ENCODE measurements at regions not wholly inside any gene's neighbourhood (a gene's known extent, or its start where the extent isn't known, plus 50 kb on each side); places are given as distances from the start of the nearest gene placed in this dataset.

DNA sequence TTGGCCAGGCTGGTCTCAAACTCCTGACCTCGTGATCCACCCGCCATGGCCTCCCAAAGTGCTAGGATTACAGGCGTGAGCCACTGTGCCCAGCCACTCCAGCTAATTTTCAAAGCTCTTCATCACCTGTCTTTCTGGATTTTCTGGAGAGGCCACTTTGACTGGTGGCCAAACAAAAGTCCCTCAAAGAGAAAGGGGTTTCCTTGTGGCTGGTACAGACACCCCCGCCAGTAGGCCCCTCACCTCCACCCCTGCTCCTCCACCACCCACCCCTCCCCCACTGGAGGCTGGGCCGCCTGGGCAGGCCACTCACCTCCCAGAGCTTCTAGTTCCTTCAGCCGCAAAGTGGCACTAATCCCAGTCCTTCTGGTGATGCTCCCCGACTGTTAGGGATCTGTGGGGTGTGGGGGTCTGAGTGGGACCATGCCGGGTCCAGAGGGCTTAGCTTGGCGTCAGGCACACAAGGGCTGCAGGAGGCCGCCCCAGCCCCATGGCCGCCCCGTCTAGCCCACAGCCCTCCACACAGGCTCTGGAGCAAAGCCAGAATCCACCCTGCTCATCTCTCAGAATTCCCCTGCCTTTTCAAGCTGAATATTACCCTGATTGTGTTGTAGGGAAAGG lies 182.0 kb upstream of the IER5L start:
- DNase-seq (ENCODE audit: low read depth, low spot score), result no peak

DNA sequence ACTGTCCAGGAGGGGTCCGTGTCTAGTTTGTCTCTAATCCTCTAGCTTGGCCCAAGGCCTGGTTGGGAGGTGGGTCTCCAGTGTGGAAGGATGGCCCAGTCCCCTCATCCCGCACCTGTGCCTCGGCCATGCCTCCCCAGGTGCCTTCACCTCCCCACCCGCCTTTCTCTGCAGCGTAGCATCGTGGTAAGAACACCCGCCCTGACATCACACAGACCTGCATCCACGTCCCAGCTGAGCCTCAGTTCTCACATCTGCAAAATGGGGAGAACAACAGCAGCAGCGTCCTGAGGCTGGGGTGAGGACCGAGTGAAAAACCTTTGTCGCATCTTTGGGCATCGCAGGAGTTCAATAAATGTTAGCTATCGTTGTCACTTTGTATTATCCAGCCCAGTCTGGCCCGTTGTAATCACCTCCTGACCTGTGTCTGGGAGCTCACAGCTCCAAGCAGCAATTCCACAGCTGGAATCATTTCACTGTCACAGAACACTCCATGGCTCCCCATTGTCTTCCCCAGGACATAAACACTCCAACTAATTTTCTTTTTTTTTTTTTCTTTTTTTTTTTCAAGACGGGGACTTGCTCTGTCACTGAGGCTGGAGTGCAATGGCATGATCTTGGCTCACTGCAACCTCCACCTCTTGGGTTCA lies 181.2 kb upstream of the IER5L start:
- DNase-seq (ENCODE audit: low read depth, low spot score), result no peak

DNA sequence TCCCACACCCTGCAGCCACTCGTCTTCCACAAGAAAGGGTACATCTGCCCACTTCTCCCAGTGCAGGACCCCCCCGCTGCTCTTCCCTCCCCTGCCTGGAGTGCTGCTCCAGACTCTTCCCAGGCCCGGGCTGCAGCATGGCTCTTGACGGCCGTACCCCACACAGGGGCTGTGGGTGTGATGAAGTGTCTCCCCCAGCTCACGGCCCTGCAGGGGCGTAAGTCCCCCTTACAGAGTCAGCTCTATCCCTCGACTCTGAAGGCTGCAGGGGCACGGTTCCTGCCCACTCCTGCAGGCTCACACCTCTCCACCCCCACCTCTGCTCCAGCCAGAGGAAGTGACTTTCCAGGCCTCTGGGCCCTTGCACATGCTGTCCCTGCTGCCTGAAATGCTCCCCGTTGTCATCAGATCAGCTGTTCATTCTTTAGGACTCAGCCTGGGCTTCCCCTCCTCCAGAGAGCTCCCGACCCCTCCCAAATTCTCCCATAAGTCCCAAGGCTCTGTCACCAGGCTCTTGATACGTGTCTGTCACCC lies 180.6 kb upstream of the IER5L start:
- no peak for DNase-seq (ENCODE audit: low read depth, low spot score)

DNA sequence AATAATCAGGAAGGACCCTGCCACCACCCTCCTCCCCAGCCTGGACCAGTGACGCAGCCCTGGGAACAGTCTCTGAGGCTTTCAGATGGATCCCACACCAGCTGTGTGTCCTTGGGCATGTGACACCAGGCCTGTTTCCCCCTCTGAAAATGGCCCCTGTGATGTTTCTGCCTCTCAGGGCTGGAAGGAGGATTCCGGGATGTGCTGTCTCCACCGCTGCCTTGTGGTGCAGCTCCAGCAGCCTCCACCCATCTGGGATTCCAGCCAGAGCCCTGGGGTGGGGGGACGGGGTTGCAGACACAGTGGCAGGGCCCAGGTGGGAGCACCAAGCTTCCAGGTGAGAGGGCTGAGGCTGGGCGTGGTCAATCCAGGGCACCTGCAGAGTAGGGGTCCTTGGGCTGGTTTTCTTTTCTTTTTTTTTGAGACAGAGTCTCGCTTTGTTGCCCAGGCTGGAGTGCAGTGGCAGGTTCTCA lies 179.7 kb upstream of the IER5L start:
- no peak for DNase-seq (ENCODE audit: low read depth, low spot score)

DNA sequence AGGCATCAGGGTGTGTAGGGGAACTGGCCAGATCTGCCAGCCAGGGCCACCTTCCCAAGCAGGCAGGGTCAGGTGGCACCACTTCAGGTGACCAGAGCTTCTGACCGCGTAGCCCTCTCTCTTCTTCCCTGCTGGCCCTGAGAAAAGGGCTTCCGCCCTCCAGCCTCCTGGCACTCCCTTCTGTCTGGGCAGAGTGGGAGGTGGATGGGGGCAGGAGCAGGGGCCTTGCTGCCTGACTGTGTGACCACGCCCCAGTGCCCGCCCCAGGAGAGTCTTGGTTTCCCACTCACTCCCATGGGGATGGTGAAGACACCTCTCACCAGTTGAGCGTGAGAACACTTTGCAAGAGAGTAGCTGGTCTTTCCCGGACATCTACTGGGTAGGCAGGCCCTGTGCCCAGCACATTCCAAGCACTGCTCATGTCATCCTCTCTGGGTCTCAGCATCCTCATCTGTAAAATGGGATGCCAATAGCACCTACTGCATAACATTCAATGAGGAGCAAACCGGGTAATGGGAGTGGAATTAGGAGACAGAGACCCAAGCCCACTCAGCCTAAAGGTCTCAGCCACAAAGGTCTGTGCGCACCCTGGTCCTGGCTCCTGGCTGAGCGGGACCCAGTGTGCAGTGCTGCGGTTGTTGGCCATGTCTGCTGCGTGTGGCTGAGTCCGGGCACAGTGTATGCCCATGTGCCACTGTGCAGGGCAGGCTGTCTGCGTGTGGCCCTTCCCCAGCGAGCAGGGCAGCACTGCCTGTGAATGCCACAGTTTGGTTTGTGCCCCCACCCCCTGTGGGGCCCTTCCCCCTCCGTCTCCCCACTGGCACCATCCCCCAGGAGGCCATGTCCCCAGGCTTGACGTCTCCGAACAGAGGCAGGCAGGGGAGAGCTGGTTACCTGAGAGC lies 179.1 kb upstream of the IER5L start:
- DNase-seq (ENCODE audit: low read depth, low spot score), result no peak

DNA sequence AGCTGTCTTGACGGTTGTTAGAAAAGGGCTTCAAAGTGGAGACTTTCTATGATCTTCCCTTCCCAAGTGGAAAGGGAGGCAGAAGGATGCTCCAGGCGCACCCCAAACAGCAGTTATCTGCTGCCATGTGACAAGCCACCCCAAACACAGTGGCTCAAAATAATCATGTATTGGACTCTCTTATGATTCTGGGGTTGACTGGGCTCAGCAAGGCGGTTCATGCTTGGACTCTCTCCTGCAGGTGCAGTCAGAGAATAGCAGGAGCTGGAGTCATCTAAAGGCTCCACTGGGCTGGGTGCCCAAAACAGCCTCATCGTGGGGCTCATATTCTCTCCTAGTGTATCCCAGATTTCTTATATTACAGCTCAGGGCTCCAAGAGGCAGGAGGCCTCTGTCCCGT lies 177.6 kb upstream of the IER5L start:
- no peak for DNase-seq (ENCODE audit: low read depth, low spot score)

DNA sequence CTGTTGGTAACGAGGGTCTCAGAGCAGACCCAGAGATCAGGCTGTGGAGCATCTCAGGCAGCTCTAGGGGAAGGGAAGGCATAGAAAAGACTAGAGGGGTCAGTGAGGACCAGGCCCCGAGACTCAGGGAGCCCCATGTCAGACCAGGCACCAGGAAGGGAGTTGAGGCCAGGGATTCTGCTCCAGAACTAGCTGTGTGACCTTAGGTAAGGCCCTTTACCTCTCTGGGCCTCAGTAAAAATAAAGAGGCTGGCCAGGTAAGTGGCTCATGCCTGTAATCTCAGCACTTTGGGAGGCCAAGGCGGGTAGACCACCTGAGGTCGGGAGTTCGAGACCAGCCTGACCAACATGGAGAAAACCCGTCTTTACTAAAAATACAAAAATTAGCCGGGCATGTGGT lies 176.4 kb upstream of the IER5L start:
- no peak for DNase-seq (ENCODE audit: low read depth, low spot score)

DNA sequence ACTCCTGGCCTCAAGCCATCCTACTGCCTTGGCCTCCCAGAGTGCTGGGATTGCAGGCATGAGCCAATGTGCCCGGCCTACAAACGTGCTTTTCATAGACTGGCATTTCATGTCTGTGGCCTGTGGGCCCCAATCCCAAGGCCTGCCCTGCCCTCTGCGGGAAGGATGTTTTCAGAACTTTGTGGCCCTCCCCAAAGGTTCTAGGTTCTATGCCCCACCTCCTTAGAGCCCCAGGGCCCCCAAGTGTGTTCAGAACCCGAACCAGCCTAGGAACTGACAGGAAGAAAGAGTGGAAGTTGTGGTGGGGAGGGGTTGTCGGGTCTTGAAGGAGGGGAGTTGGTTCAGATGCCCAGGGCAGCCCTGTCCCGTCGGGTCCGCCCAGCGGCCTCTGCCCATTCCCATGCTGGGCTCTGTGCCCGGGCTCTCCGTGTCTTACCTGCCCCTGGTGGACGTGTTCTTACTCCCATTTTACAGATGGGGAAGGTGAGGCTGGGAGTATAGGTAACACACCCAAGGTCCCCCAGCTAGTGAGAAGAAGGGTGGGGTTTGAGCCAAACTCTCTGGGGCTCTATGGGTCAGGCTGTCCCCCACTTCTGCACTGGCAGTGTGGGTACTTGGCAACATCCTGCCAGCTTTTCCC lies 175.8 kb upstream of the IER5L start:
- DNase-seq (ENCODE audit: low read depth, low spot score), result no peak

DNA sequence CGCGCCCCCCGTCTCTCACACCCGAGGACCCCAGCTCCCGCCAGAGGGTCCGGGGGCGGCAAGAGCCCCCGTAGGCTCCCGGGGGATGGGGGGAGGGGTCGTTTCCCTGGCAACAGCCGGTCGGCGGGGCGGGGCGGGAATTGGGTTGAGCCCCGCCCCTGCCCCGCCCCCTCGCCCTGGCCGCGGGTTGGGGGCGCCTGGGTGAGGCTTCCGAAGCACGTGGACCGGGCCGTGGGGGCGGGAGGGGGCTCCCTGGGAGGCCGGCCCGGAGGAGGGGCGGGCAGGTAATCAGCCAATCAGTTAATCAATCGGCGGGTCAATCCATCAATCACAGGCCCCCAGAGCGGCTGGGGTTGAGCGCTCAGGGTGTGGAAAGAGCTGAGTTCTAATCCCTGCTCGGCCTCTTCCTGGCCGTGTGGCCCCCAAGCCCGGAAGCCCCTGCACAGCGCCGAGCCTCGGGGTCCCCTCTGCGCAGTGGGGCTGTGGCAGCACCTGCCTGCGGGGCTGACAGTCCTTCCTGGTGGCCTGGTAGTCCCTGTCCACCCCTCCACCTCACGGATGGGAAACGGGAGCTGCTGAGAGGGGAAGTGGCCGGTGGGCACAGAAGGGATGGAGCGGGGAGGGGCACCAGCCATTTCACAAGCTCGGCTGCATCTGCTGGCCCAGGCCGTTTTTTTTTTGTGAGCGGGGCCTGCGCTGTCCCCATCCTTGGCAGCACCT lies 174.2 kb upstream of the IER5L start:
- peak; percentile 54 for DNase-seq (ENCODE audit: low read depth, low spot score)

DNA sequence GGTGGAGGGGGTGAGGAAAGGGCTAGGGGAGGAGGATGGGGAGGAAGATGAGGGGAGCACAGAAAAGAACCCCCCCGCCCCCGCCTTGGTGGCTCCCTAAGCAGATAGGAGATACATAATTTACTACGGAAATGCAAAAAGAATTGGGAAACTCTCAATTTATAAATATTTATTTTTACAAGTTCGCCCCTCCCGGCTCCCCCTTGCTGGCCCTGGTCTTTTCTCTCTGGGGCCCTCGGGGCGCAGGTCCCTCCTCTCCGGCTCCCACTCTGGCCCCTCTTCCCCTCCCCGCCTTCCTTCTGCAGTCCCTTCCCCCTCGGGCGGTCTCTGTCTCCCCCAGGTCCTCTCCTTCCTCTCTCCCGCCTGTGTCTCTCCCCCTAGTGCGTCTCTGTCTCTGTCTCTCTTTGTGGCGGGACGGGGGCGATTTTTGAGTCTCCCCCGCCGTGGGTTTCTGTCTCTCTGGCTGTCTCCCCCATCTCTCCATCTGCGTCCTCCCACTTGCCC lies 173.6 kb upstream of the IER5L start:
- DNase-seq (ENCODE audit: low read depth, low spot score), result no peak

DNA sequence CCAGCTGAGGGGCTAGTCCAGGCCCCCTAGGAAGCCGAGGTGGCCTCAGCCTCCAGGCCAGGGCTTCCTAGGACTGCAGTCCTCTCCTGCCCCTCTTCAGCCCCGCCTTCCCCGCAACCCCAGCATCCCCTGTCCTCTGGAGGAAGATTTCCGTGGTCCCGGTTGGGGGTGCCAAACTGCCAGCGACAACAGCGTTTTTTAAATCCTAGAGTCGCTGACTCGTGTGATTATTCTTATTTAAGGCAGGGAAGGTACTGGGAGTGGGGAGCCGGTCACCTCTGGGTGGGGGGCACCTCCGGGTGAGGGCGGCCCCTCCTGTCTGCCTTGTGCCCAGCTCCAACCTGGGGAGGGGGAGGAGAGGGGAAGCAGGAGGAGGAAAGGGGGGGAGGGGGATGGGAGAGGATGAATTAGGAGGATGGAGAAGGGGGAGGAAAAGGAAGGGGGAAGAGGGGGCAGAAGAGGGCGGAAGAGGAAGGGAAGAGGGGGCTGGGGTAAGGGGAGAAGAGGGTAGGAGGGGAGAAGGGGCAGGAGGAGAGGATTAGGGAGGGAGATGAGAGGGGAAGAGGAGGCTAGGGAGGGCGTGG lies 173.1 kb upstream of the IER5L start:
- peak; percentile 42 for DNase-seq (ENCODE audit: low read depth, low spot score)

DNA sequence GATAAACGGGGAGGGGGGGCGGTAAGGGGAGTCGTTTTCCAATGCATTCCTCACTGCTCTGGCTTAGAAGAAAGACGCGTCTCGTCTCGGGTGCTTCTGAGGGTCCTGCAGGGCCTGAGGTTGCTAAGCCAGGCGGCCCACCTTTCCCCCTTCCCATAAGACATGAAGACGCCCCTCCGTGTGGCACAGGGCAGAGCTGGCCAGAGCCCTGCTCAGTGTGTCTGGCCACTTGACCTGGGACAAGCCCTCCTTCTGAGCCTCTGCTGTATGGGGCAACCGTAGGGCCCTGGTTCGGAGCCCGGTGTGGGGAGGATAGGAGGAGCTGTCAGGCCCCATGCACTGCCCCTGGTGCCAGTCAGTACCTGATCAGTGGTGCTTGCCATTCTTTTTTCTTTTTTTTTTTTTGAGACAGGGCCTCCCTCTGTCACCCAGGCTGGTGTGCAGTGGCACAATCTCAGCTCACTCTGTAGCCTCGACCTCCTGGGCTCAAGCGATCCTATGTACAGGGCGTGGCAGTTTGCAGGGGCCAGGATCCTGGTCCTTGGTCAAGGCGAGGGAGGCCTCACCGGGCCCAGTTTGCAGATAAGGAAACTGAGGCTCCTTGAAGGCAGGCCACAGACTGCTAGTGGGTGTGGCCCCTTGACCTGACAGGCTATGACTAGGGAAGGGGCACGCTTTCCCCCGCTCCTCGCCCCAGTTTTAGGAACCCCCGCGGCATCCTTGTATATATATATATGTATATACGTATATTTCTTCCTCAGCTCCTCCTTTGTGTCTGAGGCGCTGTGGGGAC lies 172.3 kb upstream of the IER5L start:
- no peak for DNase-seq (ENCODE audit: low read depth, low spot score)

DNA sequence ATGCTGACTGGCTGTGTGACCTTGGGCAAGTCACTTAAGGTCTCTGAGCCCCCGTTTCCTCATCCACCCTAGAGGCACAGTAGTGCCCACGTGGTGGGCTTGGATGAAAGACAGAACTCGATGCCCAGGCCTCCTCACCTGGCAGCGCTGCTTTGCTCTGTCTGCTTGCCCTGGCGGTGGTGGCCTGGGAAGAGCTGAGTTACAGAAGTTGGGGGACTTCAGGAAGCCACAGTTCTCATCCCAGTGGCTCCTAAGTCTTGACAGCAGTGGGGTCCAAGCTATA lies 171.5 kb upstream of the IER5L start:
- no peak for DNase-seq (ENCODE audit: low read depth, low spot score)

DNA sequence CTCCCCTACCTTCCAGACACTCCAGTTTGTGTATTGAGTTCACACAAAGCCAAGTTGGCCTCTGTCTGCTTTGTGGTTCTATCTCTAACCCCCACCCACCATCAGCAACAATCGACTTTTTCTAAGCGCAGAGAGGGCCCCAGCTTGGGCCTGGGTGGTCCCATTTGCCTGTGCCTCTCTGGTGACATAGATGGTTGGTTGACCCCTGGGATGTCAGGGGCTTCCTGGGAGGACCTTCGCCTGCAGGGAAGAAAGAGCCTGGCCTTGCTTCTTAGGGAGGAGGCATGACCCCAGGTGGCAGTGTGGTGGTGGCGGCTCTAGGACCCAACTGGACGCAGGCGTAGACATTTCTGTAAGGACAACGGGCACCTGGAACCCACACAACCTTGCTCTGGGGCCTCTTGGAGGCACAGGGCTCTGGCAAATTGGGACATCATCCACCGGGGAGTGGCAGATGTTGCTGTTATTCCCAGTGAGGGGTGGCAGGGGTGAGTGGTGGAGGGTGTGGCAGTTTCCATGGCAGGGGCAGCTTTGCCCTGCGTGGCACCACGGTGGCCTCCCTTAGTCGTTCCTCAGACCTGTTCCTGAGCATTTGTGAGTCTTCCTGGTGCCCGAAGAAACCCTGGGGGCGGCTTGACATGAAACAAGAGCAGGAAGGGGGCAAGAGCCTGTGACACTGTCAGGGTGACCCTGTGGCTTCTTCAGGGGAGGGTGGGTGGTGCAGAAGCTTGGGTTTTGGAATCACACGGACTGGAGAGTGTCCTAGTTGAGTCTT lies 171.0 kb upstream of the IER5L start:
- no peak for DNase-seq (ENCODE audit: low read depth, low spot score)

DNA sequence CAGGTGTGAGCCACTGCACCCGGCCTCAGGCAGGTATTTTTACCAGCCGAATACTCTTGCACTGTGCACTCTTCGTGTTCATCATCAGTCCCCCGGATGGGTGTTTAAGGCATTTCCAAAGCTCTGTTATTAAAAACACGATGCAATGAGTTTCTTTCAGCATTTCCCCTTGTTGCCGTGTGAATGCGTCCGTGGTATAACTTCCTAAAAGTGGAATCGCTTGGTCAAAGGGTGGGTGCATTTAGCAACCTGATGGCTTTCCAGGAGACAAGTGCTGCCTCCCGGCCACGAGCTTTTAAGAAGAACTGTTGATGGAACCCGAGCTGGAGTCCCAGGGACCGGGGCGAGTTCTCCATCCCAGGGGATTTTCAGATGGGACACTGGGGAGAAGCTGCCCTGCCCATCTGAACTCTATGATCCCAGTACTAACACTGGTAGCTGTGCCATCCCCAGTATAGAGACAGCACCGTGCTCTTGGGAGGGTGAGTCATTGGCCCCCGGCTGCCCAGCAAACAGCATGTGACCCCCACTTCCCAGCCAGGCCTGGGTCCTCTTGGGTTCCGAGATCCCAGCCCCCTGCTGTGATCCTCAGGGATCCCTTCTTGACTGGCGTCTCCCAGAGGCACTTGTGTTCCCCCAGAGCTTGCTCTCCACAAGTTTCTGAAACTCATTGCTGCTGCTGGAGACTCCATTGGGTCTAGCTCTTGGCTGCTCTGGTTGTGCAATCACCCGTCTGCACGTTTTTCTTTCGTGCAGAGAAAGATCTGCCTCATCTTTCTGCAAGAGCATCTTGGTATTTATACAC lies 169.5 kb upstream of the IER5L start:
- DNase-seq (ENCODE audit: low read depth, low spot score), result no peak

DNA sequence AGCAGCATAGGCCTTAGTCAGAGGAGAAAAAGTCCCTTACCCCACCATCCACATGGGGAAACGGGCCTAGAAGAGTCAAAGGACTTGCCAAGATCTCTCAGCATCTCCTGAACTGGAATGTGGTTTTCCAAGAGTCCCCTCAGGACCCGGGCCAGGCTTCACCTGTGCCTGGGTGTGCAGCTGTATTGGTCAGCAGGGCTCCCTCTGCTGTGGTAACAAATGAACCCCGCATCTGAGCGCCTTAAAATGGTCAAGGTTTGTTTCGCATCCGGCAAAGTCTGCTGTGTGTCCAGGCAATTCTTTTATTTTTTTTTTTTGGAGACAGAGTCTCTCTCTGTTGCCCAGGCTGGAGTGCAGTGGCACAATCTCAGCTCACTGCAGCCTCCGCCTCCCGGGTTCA lies 168.0 kb upstream of the IER5L start:
- DNase-seq (ENCODE audit: low read depth, low spot score), result no peak

DNA sequence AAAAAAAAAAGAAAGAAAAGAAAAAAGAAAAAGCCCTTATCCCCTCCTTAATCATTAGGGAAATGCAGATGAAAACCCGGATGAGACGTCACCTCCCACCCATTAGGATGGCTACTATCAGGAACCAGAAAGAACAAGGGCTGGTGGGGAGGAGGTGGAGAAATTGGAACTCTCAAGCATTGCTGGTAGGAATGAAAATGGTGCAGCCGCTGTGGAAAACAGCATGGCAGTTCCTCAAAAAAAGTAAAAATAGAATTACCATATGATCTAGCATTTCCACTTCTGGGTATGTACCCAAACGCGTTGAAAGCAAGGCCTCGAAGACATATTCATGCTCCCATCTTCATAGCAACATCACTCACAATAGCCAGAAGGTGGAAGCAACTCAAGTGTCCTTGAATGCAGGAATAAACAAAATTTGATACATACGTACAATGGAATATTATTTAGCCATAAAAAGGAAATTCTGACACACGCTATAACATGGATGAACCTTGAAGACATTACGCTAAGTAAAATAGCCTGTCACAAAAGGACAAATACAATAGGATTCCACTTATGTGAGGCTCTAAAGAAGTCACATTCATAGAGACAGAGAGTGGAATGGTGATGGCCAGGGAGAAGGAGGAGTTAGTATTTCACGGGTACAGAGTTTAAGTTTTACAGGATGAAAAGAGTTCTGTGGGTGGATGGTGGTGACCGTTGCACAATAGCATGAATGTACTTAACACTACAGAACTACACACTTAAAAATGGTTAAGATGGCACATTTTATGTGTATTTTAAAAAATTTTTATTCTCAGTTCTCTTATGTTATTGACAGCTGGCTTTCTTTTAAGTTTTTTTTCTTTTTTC lies 166.8 kb upstream of the IER5L start:
- no peak for DNase-seq (ENCODE audit: low read depth, low spot score)
